HepG2 (cell line): ENCODE measurements at regions not wholly inside any gene's neighbourhood (a gene's known extent, or its start where the extent isn't known, plus 50 kb on each side); places are given as distances from the start of the nearest gene placed in this dataset.

Source experiments
- CTCF ChIP-seq: sonication (generic); formaldehyde crosslinking; IDR thresholded peaks from 2 replicates; pipeline ENCODE4 v1.5.0; 2020; ENCODE audit warnings: mild to moderate bottlenecking, missing genetic modification reagents, moderate library complexity
- HINFP ChIP-seq: sonication (generic); formaldehyde crosslinking; IDR thresholded peaks from 2 replicates; pipeline ENCODE4 v1.4.0; 2020; ENCODE audit warnings: low read depth, mild to moderate bottlenecking, missing genetic modification reagents
- MTERF4 ChIP-seq: sonication (generic); formaldehyde crosslinking; IDR thresholded peaks from 2 replicates; pipeline ENCODE4 v1.8.0; 2023; ENCODE audit warnings: mild to moderate bottlenecking, missing genetic modification reagents
- NFRKB ChIP-seq: fragments of 450-650 bp; IDR thresholded peaks from 2 replicates; pipeline ENCODE4 v1.6.1; 2017
- REST ChIP-seq, 2 experiments: IDR thresholded peaks; 2 replicates each; pipeline ENCODE4 v1.6.1; 2011 to 2012; ENCODE audit warnings: low read length in 2 of 2, borderline replicate concordance in 1 of 2, low read depth in 1 of 2, mild to moderate bottlenecking in 1 of 2, moderate library complexity in 1 of 2
- RFX5 ChIP-seq: IDR thresholded peaks from 2 replicates; pipeline ENCODE4 v1.6.1; 2011; ENCODE audit warnings: low read depth, low read length, improper control_type of control experiment
- TRIM24 ChIP-seq: sonication (generic); formaldehyde crosslinking; IDR thresholded peaks from 2 replicates; pipeline ENCODE4 v1.8.0; 2022; ENCODE audit warnings: mild to moderate bottlenecking, missing genetic modification reagents
- ZBTB8A ChIP-seq: sonication (generic); formaldehyde crosslinking; IDR thresholded peaks from 2 replicates; pipeline ENCODE4 v1.4.0; 2020; ENCODE audit warnings: mild to moderate bottlenecking, low read depth, missing genetic modification reagents, borderline replicate concordance
- ZFP1 ChIP-seq: IDR thresholded peaks from 2 replicates; pipeline ENCODE4 v1.6.1; 2016

GRCh38 chr10:78660446-78661106 lies 408.2 kb upstream of the ZMIZ1 start:
- no peak for TF ChIP-seq ZBTB8A (CRISPR knock-in tag)
- no peak for TF ChIP-seq HINFP (CRISPR knock-in tag)
- no peak for TF ChIP-seq TRIM24 (CRISPR knock-in tag)
- TF ChIP-seq MTERF4 (CRISPR knock-in tag): no peak
- no peak for TF ChIP-seq NFRKB
- no peak for TF ChIP-seq REST (IDR thresholded peaks at IDR 0.05; ENCODE audit: borderline replicate concordance in 1 of 2, low read depth in 1 of 2, low read length in 2 of 2)
- no peak for TF ChIP-seq ZFP1
- no peak for TF ChIP-seq CTCF (CRISPR knock-in tag)
- no peak for TF ChIP-seq RFX5
